ENCODE measurements at regions not wholly inside any gene's neighbourhood (a gene's known extent, or its start where the extent isn't known, plus 50 kb on each side); places are given as distances from the start of the nearest gene placed in this dataset.

DNA sequence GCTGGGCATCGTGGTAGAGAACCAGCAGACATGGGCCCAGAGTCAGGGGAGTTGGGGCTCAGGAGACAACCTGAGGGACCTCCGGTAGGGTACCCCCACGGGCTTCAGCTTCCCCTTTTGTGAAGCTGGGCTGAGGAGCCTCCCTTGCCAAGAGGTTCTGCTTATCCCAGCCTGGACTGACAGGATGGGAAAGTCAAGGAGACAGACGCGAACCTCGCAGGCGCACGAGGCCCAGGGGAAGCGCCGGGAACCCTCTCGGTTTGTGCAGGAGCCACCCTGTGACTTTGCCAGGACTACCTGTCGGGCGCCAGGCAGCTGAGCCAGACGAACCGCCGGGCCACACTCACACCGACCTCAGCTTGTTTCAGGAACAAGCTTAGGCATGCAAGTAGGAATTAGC is 566.1 kb downstream of the BRD1 start:
- TF ChIP-seq, protein P1, sequence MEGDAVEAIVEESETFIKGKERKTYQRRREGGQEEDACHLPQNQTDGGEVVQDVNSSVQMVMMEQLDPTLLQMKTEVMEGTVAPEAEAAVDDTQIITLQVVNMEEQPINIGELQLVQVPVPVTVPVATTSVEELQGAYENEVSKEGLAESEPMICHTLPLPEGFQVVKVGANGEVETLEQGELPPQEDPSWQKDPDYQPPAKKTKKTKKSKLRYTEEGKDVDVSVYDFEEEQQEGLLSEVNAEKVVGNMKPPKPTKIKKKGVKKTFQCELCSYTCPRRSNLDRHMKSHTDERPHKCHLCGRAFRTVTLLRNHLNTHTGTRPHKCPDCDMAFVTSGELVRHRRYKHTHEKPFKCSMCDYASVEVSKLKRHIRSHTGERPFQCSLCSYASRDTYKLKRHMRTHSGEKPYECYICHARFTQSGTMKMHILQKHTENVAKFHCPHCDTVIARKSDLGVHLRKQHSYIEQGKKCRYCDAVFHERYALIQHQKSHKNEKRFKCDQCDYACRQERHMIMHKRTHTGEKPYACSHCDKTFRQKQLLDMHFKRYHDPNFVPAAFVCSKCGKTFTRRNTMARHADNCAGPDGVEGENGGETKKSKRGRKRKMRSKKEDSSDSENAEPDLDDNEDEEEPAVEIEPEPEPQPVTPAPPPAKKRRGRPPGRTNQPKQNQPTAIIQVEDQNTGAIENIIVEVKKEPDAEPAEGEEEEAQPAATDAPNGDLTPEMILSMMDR (IDR thresholded peaks at IDR 0.05; ENCODE audit: low read length) = no peak
- no peak for TF ChIP-seq EZH2 (optimal IDR thresholded peaks at IDR 0.05; ENCODE audit: low read depth, low read length)

Data from MM.1S (cell line).